ENCODE measurements at regions not wholly inside any gene's neighbourhood (a gene's known extent, or its start where the extent isn't known, plus 50 kb on each side); places are given as distances from the start of the nearest gene placed in this dataset.

DNA sequence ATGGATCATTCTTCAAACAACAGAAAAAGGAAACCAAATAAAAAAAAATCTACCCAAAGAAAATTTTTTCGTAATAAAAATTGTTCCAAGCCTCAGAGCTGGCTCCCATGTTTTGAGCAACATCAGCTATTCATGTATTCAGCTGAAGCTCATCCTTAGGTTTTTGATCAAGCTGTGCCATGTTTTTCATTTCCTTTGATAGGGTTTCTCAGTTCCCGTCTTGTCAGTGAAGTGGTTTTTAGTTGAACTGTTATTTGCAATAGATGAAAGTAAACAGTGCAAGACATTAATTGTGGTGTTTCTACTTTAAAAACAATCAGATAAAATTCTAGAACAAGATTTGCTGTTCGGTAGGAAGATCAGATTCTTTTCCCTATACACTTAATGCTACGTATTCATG, 55.4 kb upstream of the SPTSSB start:
- ATAC-seq: no peak

DNA sequence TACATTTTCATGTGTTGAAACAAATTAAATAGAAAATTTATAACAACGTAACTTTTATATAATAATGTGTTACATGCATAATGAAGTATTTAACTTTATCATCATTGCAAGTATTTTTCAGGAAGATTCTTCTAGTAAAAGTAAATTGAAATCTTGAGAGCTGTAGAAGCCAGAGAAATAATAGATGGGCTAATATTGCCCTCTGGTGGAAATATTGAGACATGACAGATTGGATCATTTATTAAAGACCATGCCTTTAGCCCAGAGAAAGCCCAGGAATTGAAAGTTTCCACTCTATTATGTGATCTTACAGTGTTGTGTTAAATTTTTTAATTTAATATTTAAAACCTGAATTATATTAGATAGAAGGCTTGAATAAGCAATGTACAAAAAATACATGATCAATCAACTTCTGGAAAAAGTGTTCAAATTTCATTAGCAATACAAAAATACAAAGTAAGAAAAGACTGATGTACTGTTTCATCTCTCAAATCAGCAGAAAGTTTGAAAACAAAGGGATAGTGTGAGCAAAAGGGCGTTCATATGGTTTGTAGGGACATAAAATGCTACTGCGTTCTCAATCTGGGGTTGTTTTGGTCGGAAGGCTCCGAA, 52.7 kb upstream of the SPTSSB start:
- no peaks in the 10 kb centered on the region for H3K36me3 ChIP-seq
- no peaks in the 10 kb centered on the region for H3K9me3 ChIP-seq
- no peak overlapping the region for H3K27ac ChIP-seq
- in situ Hi-C loops (cut with MboI; ENCODE audit: low sequenced_read_pairs in 4 of 4) (loop anchor here (10.0 to 25.0 kb wide), 4 partner anchors 149 to 737 kb away; partner anchors contain the start of gene ARL14 (in 2 of the 4)), intact Hi-C loops (cut with DNase I; ENCODE audit: low total_unique reads) (loop anchor here (5.0 kb wide), 2 partner anchors 152 to 737 kb away; no protein-coding TSS in a partner anchor)
- no peaks in the 10 kb centered on the region for H3K27me3 ChIP-seq
- no peaks in the 10 kb centered on the region for H3K4me1 ChIP-seq
- DNase-seq (no peak), ATAC-seq (peak; percentile 41 to 69)
- no peak overlapping the region for H3K4me3 ChIP-seq
- TF ChIP-seq, protein P1, sequence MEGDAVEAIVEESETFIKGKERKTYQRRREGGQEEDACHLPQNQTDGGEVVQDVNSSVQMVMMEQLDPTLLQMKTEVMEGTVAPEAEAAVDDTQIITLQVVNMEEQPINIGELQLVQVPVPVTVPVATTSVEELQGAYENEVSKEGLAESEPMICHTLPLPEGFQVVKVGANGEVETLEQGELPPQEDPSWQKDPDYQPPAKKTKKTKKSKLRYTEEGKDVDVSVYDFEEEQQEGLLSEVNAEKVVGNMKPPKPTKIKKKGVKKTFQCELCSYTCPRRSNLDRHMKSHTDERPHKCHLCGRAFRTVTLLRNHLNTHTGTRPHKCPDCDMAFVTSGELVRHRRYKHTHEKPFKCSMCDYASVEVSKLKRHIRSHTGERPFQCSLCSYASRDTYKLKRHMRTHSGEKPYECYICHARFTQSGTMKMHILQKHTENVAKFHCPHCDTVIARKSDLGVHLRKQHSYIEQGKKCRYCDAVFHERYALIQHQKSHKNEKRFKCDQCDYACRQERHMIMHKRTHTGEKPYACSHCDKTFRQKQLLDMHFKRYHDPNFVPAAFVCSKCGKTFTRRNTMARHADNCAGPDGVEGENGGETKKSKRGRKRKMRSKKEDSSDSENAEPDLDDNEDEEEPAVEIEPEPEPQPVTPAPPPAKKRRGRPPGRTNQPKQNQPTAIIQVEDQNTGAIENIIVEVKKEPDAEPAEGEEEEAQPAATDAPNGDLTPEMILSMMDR (IDR thresholded peaks at IDR 0.05 in 4 of 5, conservative IDR thresholded peaks at IDR 0.05 in 1 of 5): peak; percentile 56 to 77 (median 72)
- no peak for TF ChIP-seq POLR2A (IDR thresholded peaks at IDR 0.05)

More for the DNA sequence above, 55.4 kb upstream of the SPTSSB start:
- in situ Hi-C loops (cut with MboI; ENCODE audit: low sequenced_read_pairs in 4 of 4) (loop anchor here (5.0 to 10.0 kb wide), 2 partner anchors 152 to 154 kb away; no protein-coding TSS in a partner anchor), intact Hi-C loops (cut with DNase I; ENCODE audit: low total_unique reads) (no loop called here)
- H3K9me3 ChIP-seq: no peaks in the 10 kb centered on the region
- no peaks in the 10 kb centered on the region for H3K27me3 ChIP-seq
- no peak overlapping the region for H3K4me3 ChIP-seq
- no peak for DNase-seq
- no peaks in the 10 kb centered on the region for H3K36me3 ChIP-seq
- no peaks in the 10 kb centered on the region for H3K4me1 ChIP-seq
- H3K27ac ChIP-seq: no peak overlapping the region
- TF ChIP-seq, protein P1 (IDR thresholded peaks at IDR 0.05 in 4 of 5, conservative IDR thresholded peaks at IDR 0.05 in 1 of 5): no peak
- TF ChIP-seq POLR2A (IDR thresholded peaks at IDR 0.05): no peak

DNA sequence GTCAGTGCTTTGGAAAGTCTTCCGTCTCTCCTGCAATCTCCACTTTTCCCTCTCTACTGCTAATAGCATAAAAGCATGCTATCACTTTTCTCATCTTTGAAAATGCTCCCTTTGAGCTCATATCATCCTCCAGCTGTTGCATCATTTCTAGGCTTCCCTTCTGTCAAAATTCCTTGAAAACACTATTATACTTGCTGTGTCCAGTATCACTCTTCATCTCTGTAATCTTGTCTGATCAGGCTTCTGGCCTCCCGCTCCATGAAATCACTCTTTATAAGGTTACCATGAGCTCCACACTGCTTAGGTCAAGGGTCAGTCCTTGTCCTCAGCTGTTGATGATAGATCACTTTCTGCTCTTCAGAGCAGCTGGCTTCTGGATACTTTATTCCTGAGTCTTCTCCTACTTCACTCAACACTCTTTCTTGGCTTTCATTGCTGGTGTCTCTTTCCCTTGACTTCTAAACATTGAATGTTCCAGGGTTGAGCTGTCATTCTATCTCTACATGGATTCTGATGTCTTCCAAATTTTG, 50.9 kb upstream of the SPTSSB start:
- DNase-seq: no peak
- Histone ChIP-seq H3K4me3 (no peak overlapping the region), H3K27ac (no peak overlapping the region), H3K9me3 (no peaks in the 10 kb centered on the region), H3K36me3 (no peaks in the 10 kb centered on the region), H3K27me3 (no peaks in the 10 kb centered on the region), H3K4me1 (no peaks in the 10 kb centered on the region)
- TF ChIP-seq, protein P1 (IDR thresholded peaks at IDR 0.05 in 4 of 5, conservative IDR thresholded peaks at IDR 0.05 in 1 of 5): no peak
- in situ Hi-C loops (cut with MboI; ENCODE audit: low sequenced_read_pairs in 4 of 4): loop anchor here (10.0 to 25.0 kb wide), 4 partner anchors 147 to 735 kb away; partner anchors contain the start of gene ARL14 (in 2 of the 4)
- intact Hi-C loops (cut with DNase I; ENCODE audit: low total_unique reads): loop anchor here (5.0 kb wide), 2 partner anchors 150 to 735 kb away; no protein-coding TSS in a partner anchor
- ATAC-seq: no peak
